ENCODE measurements at regions not wholly inside any gene's neighbourhood (a gene's known extent, or its start where the extent isn't known, plus 50 kb on each side); places are given as distances from the start of the nearest gene placed in this dataset.
"Not testable (repeated sequence)": the region's sequence is repeated elsewhere in the genome, so short reads cannot be mapped to it uniquely, and the experiment has no call there.

- not testable (repeated sequence) for TF ChIP-seq GABPA (IDR thresholded peaks at IDR 0.05 in 1 of 2, conservative IDR thresholded peaks at IDR 0.05 in 1 of 2); CTCF (IDR thresholded peaks at IDR 0.05; ENCODE audit: low read depth, low read length, missing input control); RAD21 (IDR thresholded peaks at IDR 0.05); REST (IDR thresholded peaks at IDR 0.05); MAX (IDR thresholded peaks at IDR 0.05); SP1 (IDR thresholded peaks at IDR 0.05); YY1 (IDR thresholded peaks at IDR 0.05); EGR1 (IDR thresholded peaks at IDR 0.05; ENCODE audit: low read depth in 2 of 2); RXRA (IDR thresholded peaks at IDR 0.05); TAF1 (conservative IDR thresholded peaks at IDR 0.05); FOXA1 (IDR thresholded peaks at IDR 0.05); ZBTB33 (IDR thresholded peaks at IDR 0.05)
These were observed 50.4 kb upstream of the SPN start for GRCh38 chr16:29612381-29613306.

All from liver (tissue), 3 donors.